ENCODE measurements at regions not wholly inside any gene's neighbourhood (a gene's known extent, or its start where the extent isn't known, plus 50 kb on each side); places are given as distances from the start of the nearest gene placed in this dataset.

- no peak overlapping the region for H2AFZ ChIP-seq (ENCODE audit: low read length)
- no CpG with 5 or more reads among the region's 4 CpGs for WGBS, 2 donors (ENCODE audit: extremely low coverage in 2 of 2, insufficient read length in 2 of 2, insufficient replicate concordance in 1 of 2)
- H2BK5ac ChIP-seq (ENCODE audit: low read length), result no peak overlapping the region
- no peak for DNase-seq (ENCODE audit: low spot score)
- H3K23ac ChIP-seq (ENCODE audit: low read depth, low read length, poor library complexity), result no peak overlapping the region
- H3K4me1 ChIP-seq (ENCODE audit: control insufficient read depth in 2 of 2, insufficient read depth in 1 of 2, low read depth in 1 of 2, low read length in 2 of 2), result peaks cover 3 to 8% of the 10 kb centered on the region in 2 donors
- no peak overlapping the region for H3K4ac ChIP-seq (ENCODE audit: low read length)
- H4K8ac ChIP-seq (ENCODE audit: low read depth, low read length), result no peak overlapping the region
- H3K79me1 ChIP-seq (ENCODE audit: low read depth, low read length), result no peaks in the 10 kb centered on the region
- no peak overlapping the region for H2BK15ac ChIP-seq (ENCODE audit: low read length)
- peaks cover 0 to 7% (median 0%) of the 10 kb centered on the region in 3 experiments for H3K27me3 ChIP-seq (ENCODE audit: control insufficient read depth in 3 of 3, insufficient read depth in 3 of 3, low read depth in 1 of 3, low read length in 3 of 3)
- no peak overlapping the region for H2BK12ac ChIP-seq (ENCODE audit: low read length)
- no peak overlapping the region for H3K14ac ChIP-seq (ENCODE audit: low read length)
- no peak overlapping the region for H3K4me2 ChIP-seq (ENCODE audit: insufficient read depth, low read length, poor library complexity, severe bottlenecking)
- H3K18ac ChIP-seq (ENCODE audit: low read length), result no peak overlapping the region
- no peak overlapping the region for H3K27ac ChIP-seq (replicated peaks; ENCODE audit: low read length)
- H4K91ac ChIP-seq (ENCODE audit: low read depth, low read length, poor library complexity), result no peak overlapping the region
- H3K4me3 ChIP-seq (ENCODE audit: low read length in 2 of 2), result no peak overlapping the region
- H2AK5ac ChIP-seq (ENCODE audit: low read depth, low read length), result no peak overlapping the region
- no peak overlapping the region for H3K9ac ChIP-seq (ENCODE audit: low read depth, low read length, poor library complexity)
- no peaks in the 10 kb centered on the region for H3K9me3 ChIP-seq (replicated peaks in 1 of 2; ENCODE audit: control insufficient read depth in 2 of 2, insufficient read depth in 1 of 2, low read depth in 1 of 2, low read length in 2 of 2)
- no peaks in the 10 kb centered on the region for H3K36me3 ChIP-seq (replicated peaks in 1 of 2; ENCODE audit: control insufficient read depth in 2 of 2, insufficient read depth in 2 of 2, low read length in 2 of 2)
- no peak overlapping the region for H2BK120ac ChIP-seq (ENCODE audit: low read depth, low read length)
Observed at GRCh38 chr6:2562721-2563451, 187.8 kb downstream of the MYLK4 start.

GRCh38 chr6:2560917-2561698 lies 189.6 kb downstream of the MYLK4 start:
- Histone ChIP-seq H3K4me1 (ENCODE audit: control insufficient read depth in 2 of 2, insufficient read depth in 1 of 2, low read depth in 1 of 2, low read length in 2 of 2) (peaks cover 3 to 10% of the 10 kb centered on the region in 2 donors), H2BK5ac (ENCODE audit: low read length) (no peak overlapping the region), H3K18ac (ENCODE audit: low read length) (no peak overlapping the region), H3K4ac (ENCODE audit: low read length) (no peak overlapping the region), H2BK12ac (ENCODE audit: low read length) (no peak overlapping the region), H2BK120ac (ENCODE audit: low read depth, low read length) (no peak overlapping the region), H3K27ac (replicated peaks; ENCODE audit: low read length) (no peak overlapping the region), H4K91ac (ENCODE audit: low read depth, low read length, poor library complexity) (no peak overlapping the region), H2AFZ (ENCODE audit: low read length) (peak overlapping the region; percentile 60), H4K8ac (ENCODE audit: low read depth, low read length) (no peak overlapping the region), H3K23ac (ENCODE audit: low read depth, low read length, poor library complexity) (no peak overlapping the region), H2BK15ac (ENCODE audit: low read length) (no peak overlapping the region), H2AK5ac (ENCODE audit: low read depth, low read length) (no peak overlapping the region), H3K9ac (ENCODE audit: low read depth, low read length, poor library complexity) (no peak overlapping the region), H3K4me3 (ENCODE audit: low read length in 2 of 2) (no peak overlapping the region), H3K9me3 (replicated peaks in 1 of 2; ENCODE audit: control insufficient read depth in 2 of 2, insufficient read depth in 1 of 2, low read depth in 1 of 2, low read length in 2 of 2) (no peaks in the 10 kb centered on the region), H3K14ac (ENCODE audit: low read length) (no peak overlapping the region), H3K4me2 (ENCODE audit: insufficient read depth, low read length, poor library complexity, severe bottlenecking) (no peak overlapping the region), H3K27me3 (ENCODE audit: control insufficient read depth in 3 of 3, insufficient read depth in 3 of 3, low read depth in 1 of 3, low read length in 3 of 3) (peaks cover 0 to 7% (median 0%) of the 10 kb centered on the region in 3 experiments), H3K36me3 (replicated peaks in 1 of 2; ENCODE audit: control insufficient read depth in 2 of 2, insufficient read depth in 2 of 2, low read length in 2 of 2) (no peaks in the 10 kb centered on the region), H3K79me1 (ENCODE audit: low read depth, low read length) (no peaks in the 10 kb centered on the region)
- no peak for DNase-seq (ENCODE audit: low spot score)
- no CpG with 5 or more reads among the region's 12 CpGs for WGBS, 2 donors (ENCODE audit: extremely low coverage in 2 of 2, insufficient read length in 2 of 2, insufficient replicate concordance in 1 of 2)

- Histone ChIP-seq H3K27me3 (ENCODE audit: control insufficient read depth in 3 of 3, insufficient read depth in 3 of 3, low read depth in 1 of 3, low read length in 3 of 3) (peaks cover 0 to 7% (median 0%) of the 10 kb centered on the region in 3 experiments), H3K14ac (ENCODE audit: low read length) (no peak overlapping the region)
Observed at GRCh38 chr6:2560140-2560818, 190.4 kb downstream of the MYLK4 start.

More at GRCh38 chr6:2560140-2560818, 190.4 kb downstream of the MYLK4 start:
- no peak overlapping the region for H4K8ac ChIP-seq (ENCODE audit: low read depth, low read length)
- H2BK12ac ChIP-seq (ENCODE audit: low read length), result no peak overlapping the region
- no peak overlapping the region for H3K4ac ChIP-seq (ENCODE audit: low read length)
- no peak overlapping the region for H2BK120ac ChIP-seq (ENCODE audit: low read depth, low read length)
- H3K79me1 ChIP-seq (ENCODE audit: low read depth, low read length), result no peaks in the 10 kb centered on the region
- H3K18ac ChIP-seq (ENCODE audit: low read length), result no peak overlapping the region
- H3K4me1 ChIP-seq (ENCODE audit: control insufficient read depth in 2 of 2, insufficient read depth in 1 of 2, low read depth in 1 of 2, low read length in 2 of 2), result peaks cover 3 to 10% of the 10 kb centered on the region in 2 donors
- H3K4me3 ChIP-seq (ENCODE audit: low read length in 2 of 2), result no peak overlapping the region
- no CpG with 5 or more reads among the region's 8 CpGs for WGBS, 2 donors (ENCODE audit: extremely low coverage in 2 of 2, insufficient read length in 2 of 2, insufficient replicate concordance in 1 of 2)
- no peak overlapping the region for H3K23ac ChIP-seq (ENCODE audit: low read depth, low read length, poor library complexity)
- H2AK5ac ChIP-seq (ENCODE audit: low read depth, low read length), result no peak overlapping the region
- no peak overlapping the region for H2BK15ac ChIP-seq (ENCODE audit: low read length)
- no peak overlapping the region for H4K91ac ChIP-seq (ENCODE audit: low read depth, low read length, poor library complexity)
- DNase-seq (ENCODE audit: low spot score), result no peak
- H2AFZ ChIP-seq (ENCODE audit: low read length), result peak overlapping the region; percentile 60
- H3K9ac ChIP-seq (ENCODE audit: low read depth, low read length, poor library complexity), result no peak overlapping the region
- no peaks in the 10 kb centered on the region for H3K36me3 ChIP-seq (replicated peaks in 1 of 2; ENCODE audit: control insufficient read depth in 2 of 2, insufficient read depth in 2 of 2, low read length in 2 of 2)
- H2BK5ac ChIP-seq (ENCODE audit: low read length), result no peak overlapping the region
- H3K27ac ChIP-seq (replicated peaks; ENCODE audit: low read length), result no peak overlapping the region
- no peaks in the 10 kb centered on the region for H3K9me3 ChIP-seq (replicated peaks in 1 of 2; ENCODE audit: control insufficient read depth in 2 of 2, insufficient read depth in 1 of 2, low read depth in 1 of 2, low read length in 2 of 2)
- H3K4me2 ChIP-seq (ENCODE audit: insufficient read depth, low read length, poor library complexity, severe bottlenecking), result no peak overlapping the region
